BE2C (cell line): ENCODE measurements at regions not wholly inside any gene's neighbourhood (a gene's known extent, or its start where the extent isn't known, plus 50 kb on each side); places are given as distances from the start of the nearest gene placed in this dataset.

Source experiments
- DNase-seq: peaks from one replicate; pipeline ENCODE4 v3.0.0-alpha.2; 2020
- H3K27me3 ChIP-seq: fragments of 250-450 bp; sonication (Bioruptor Pico); 2 replicates; pipeline ENCODE4 v1.5.1; 2020; ENCODE audit warnings: mild to moderate bottlenecking
- H3K36me3 ChIP-seq: fragments of 250-450 bp; sonication (Bioruptor Pico); 2 replicates; pipeline ENCODE4 v1.5.1; 2020; ENCODE audit warnings: mild to moderate bottlenecking
- H3K4me1 ChIP-seq: fragments of 250-450 bp; sonication (Bioruptor Pico); 2 replicates; pipeline ENCODE4 v1.5.1; 2020
- H3K4me3 ChIP-seq: 2 replicates; pipeline ENCODE4 v1.5.1; 2011; ENCODE audit warnings: low read depth, low read length
- H3K9me3 ChIP-seq: fragments of 250-450 bp; sonication (Bioruptor Pico); 2 replicates; pipeline ENCODE4 v1.5.1; 2020
- TF ChIP-seq, protein P1 (sequence below): IDR thresholded peaks from 2 replicates; pipeline ENCODE4 v1.5.1; 2012; ENCODE audit warnings: mild to moderate bottlenecking, low read depth, low read length

- Histone ChIP-seq H3K4me3 (no peak overlapping the region), H3K4me1 (no peaks in the 10 kb centered on the region), H3K27me3 (no peaks in the 10 kb centered on the region), H3K36me3 (no peaks in the 10 kb centered on the region), H3K9me3 (no peaks in the 10 kb centered on the region)
- DNase-seq: no peak
- TF ChIP-seq, protein P1, sequence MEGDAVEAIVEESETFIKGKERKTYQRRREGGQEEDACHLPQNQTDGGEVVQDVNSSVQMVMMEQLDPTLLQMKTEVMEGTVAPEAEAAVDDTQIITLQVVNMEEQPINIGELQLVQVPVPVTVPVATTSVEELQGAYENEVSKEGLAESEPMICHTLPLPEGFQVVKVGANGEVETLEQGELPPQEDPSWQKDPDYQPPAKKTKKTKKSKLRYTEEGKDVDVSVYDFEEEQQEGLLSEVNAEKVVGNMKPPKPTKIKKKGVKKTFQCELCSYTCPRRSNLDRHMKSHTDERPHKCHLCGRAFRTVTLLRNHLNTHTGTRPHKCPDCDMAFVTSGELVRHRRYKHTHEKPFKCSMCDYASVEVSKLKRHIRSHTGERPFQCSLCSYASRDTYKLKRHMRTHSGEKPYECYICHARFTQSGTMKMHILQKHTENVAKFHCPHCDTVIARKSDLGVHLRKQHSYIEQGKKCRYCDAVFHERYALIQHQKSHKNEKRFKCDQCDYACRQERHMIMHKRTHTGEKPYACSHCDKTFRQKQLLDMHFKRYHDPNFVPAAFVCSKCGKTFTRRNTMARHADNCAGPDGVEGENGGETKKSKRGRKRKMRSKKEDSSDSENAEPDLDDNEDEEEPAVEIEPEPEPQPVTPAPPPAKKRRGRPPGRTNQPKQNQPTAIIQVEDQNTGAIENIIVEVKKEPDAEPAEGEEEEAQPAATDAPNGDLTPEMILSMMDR: no peak
Observed at GRCh38 chr21:26669215-26669764, 96.2 kb upstream of the CYYR1 start.

DNA sequence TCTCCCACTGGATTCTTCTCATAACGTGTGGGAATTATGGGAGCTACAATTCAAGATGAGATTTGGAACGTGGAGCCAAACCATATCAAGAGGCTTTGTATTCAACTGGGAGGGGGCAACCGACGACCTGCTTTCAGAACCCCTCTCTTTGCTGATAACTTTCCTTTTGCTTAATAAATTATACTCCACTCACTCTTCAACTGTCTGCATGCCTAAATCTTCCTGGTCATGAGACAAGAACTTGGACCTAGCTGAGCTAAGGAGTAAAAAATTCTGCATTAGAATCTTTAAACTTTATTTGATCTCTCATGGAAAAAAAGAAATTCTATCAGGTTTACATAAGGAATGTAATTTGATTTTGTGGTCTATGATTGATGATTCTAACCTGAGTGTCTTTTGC, 86.7 kb upstream of the CYYR1 start:
- H3K9me3 ChIP-seq: no peaks in the 10 kb centered on the region
- H3K27me3 ChIP-seq: no peaks in the 10 kb centered on the region
- no peak overlapping the region for H3K4me3 ChIP-seq
- no peak for DNase-seq
- TF ChIP-seq, protein P1: no peak
- no peaks in the 10 kb centered on the region for H3K36me3 ChIP-seq
- peaks cover 8% of the 10 kb centered on the region for H3K4me1 ChIP-seq

- peaks cover 8% of the 10 kb centered on the region for H3K4me1 ChIP-seq
- no peaks in the 10 kb centered on the region for H3K9me3 ChIP-seq
- no peak overlapping the region for H3K4me3 ChIP-seq
- peak; percentile 5 for DNase-seq
- TF ChIP-seq, protein P1: no peak
- no peaks in the 10 kb centered on the region for H3K36me3 ChIP-seq
- no peaks in the 10 kb centered on the region for H3K27me3 ChIP-seq
Observed at GRCh38 chr21:26659182-26659581, 86.1 kb upstream of the CYYR1 start.

DNA sequence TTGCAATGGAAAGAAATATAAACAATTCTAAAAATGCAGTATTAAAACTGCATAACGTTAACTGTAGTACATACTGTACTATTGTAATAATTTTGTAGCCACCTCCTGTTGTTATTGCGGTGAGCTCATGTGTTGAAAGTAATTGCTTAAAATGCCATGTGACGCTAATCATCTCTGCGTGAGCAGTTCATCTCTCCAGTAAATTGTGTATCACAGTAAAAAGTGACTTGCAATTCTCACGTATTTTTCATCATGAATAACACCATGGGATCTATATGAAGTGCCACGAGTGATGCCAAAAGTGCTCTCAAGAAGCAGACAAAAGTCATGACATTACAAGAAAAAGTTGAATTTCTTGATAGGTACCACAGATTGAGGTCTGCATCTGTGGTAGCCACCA, 82.4 kb upstream of the CYYR1 start:
- no peak for DNase-seq
- H3K4me3 ChIP-seq: no peak overlapping the region
- H3K27me3 ChIP-seq: no peaks in the 10 kb centered on the region
- no peaks in the 10 kb centered on the region for H3K9me3 ChIP-seq
- H3K36me3 ChIP-seq: no peaks in the 10 kb centered on the region
- peaks cover 13% of the 10 kb centered on the region for H3K4me1 ChIP-seq
- TF ChIP-seq, protein P1: no peak

DNA sequence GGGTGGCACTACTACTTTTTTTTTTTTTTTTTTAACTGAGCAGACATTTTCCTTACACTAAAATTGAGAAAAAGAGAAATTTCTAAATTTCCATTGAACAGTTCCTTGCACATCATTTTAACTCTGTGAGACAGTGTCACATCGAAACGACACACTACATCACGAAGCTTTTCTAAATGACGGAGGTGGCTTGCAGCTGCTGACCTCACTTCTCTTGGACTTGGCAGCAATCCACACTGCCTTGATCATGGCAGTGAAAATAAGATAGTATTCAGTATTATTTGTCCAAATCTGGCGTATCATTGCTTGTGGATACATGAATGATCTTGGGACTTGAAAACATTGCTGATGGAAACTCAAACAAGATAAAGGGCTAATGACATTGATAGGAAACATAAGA, 80.3 kb upstream of the CYYR1 start:
- Histone ChIP-seq H3K4me3 (no peak overlapping the region), H3K27me3 (no peaks in the 10 kb centered on the region), H3K4me1 (peaks cover 5% of the 10 kb centered on the region), H3K9me3 (no peaks in the 10 kb centered on the region), H3K36me3 (no peaks in the 10 kb centered on the region)
- DNase-seq: no peak
- TF ChIP-seq, protein P1: no peak

- Histone ChIP-seq H3K9me3 (no peaks in the 10 kb centered on the region), H3K36me3 (no peaks in the 10 kb centered on the region), H3K4me3 (no peak overlapping the region), H3K27me3 (no peaks in the 10 kb centered on the region), H3K4me1 (peaks cover 5% of the 10 kb centered on the region)
- DNase-seq: no peak
- TF ChIP-seq, protein P1: no peak
Observed at GRCh38 chr21:26652854-26653253, 79.8 kb upstream of the CYYR1 start.
